ENCODE measurements at regions not wholly inside any gene's neighbourhood (a gene's known extent, or its start where the extent isn't known, plus 50 kb on each side); places are given as distances from the start of the nearest gene placed in this dataset.

- peak overlapping the region; percentile 13 for H3K4me3 Mint-ChIP-seq
- H3K9me3 Mint-ChIP-seq = no peaks in the 10 kb centered on the region
- H3K27ac Mint-ChIP-seq = no peak overlapping the region
- DNase-seq (no peak), ATAC-seq (ENCODE audit: low read depth) (peak; percentile 58)
- no peaks in the 10 kb centered on the region for H3K27me3 Mint-ChIP-seq
- intact Hi-C loops (cut with micrococcal nuclease) = loop anchor here (1.0 to 10.0 kb wide), 7 partner anchors 52 to 1682 kb away; partner anchors contain the start of gene FDX1
- POLR2A ChIA-PET = no interaction called here
- CTCF ChIA-PET = interaction anchor here (0.8 to 3.1 kb wide), 6 partner anchors 9 to 180 kb away, joined by 3 to 46 read pairs (median 4); partner anchors contain the start of gene FDX1
- H3K4me1 Mint-ChIP-seq = peaks cover 5% of the 10 kb centered on the region
- TF ChIP-seq, protein P1, sequence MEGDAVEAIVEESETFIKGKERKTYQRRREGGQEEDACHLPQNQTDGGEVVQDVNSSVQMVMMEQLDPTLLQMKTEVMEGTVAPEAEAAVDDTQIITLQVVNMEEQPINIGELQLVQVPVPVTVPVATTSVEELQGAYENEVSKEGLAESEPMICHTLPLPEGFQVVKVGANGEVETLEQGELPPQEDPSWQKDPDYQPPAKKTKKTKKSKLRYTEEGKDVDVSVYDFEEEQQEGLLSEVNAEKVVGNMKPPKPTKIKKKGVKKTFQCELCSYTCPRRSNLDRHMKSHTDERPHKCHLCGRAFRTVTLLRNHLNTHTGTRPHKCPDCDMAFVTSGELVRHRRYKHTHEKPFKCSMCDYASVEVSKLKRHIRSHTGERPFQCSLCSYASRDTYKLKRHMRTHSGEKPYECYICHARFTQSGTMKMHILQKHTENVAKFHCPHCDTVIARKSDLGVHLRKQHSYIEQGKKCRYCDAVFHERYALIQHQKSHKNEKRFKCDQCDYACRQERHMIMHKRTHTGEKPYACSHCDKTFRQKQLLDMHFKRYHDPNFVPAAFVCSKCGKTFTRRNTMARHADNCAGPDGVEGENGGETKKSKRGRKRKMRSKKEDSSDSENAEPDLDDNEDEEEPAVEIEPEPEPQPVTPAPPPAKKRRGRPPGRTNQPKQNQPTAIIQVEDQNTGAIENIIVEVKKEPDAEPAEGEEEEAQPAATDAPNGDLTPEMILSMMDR (IDR thresholded peaks at IDR 0.05) = no peak
- no peaks in the 10 kb centered on the region for H3K36me3 Mint-ChIP-seq (ENCODE audit: low read depth)
Measured at GRCh38 chr11:110376711-110377324, 52.9 kb upstream of the FDX1 start.

DNA sequence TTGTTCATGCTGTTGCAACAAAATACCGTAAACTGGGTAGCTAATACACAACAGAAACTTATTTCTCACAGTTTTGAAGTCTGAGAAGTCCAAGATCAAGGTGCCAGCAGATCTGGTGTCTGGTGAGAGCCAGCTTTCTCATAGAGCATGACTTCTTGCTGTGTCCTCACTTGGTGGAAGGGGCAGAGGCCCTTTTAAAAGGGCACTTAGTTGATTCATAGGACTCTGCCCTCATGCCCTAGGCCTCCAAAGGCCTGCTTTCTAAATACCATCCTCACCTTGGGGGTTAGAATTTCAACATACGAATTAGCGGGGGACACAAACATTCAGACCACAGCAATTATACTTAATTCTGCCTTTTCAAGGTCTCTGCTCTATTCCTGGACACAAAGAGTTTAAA lies 52.3 kb upstream of the FDX1 start:
- ChIA-PET POLR2A (no interaction called here), CTCF (interaction anchor here (0.8 to 3.1 kb wide), 6 partner anchors 9 to 180 kb away, joined by 3 to 46 read pairs (median 4); partner anchors contain the start of gene FDX1)
- no peak overlapping the region for H3K4me3 Mint-ChIP-seq
- H3K9me3 Mint-ChIP-seq = no peaks in the 10 kb centered on the region
- H3K27me3 Mint-ChIP-seq = no peaks in the 10 kb centered on the region
- no peaks in the 10 kb centered on the region for H3K36me3 Mint-ChIP-seq (ENCODE audit: low read depth)
- no peak for ATAC-seq (ENCODE audit: low read depth)
- H3K27ac Mint-ChIP-seq = no peak overlapping the region
- H3K4me1 Mint-ChIP-seq = peaks cover 5% of the 10 kb centered on the region
- intact Hi-C loops (cut with micrococcal nuclease) = loop anchor here (5.0 to 10.0 kb wide), 2 partner anchors 525 to 1683 kb away; no protein-coding TSS in a partner anchor
- TF ChIP-seq, protein P1 (IDR thresholded peaks at IDR 0.05) = no peak
- no peak for DNase-seq

GRCh38 chr11:110379261-110379660 lies 50.5 kb upstream of the FDX1 start:
- CTCF ChIA-PET = interaction anchor here (3.1 kb wide), 1 partner anchor 178 kb away, joined by 46 read pairs; no protein-coding TSS in a partner anchor
- POLR2A ChIA-PET = no interaction called here
- H3K27ac Mint-ChIP-seq = no peak overlapping the region
- intact Hi-C loops (cut with micrococcal nuclease) = loop anchor here (5.0 to 10.0 kb wide), 2 partner anchors 527 to 1684 kb away; no protein-coding TSS in a partner anchor
- DNase-seq (no peak), ATAC-seq (ENCODE audit: low read depth) (no peak)
- H3K4me1 Mint-ChIP-seq = peaks cover 5% of the 10 kb centered on the region
- H3K4me3 Mint-ChIP-seq = no peak overlapping the region
- H3K9me3 Mint-ChIP-seq = no peaks in the 10 kb centered on the region
- no peaks in the 10 kb centered on the region for H3K36me3 Mint-ChIP-seq (ENCODE audit: low read depth)
- TF ChIP-seq, protein P1 (IDR thresholded peaks at IDR 0.05) = no peak
- H3K27me3 Mint-ChIP-seq = no peaks in the 10 kb centered on the region

DNA sequence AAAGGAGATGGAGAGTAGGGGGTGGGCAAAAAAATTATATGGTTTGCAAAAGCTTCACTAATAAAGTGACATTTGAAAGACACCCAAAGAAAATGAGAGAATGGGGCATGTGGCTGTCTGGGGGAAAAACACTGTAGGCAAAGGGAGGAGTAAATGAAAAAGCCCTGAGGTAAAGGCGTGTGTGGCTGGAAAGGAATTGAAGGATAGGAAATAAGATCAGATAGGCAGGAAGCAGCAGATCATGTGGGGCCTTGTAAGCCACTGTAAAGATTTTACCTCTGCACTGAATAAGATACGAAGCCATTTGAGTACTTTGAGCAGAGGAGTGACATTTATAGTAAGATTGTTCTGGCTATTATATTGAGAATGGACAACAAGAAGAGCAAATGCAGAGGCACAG lies 49.8 kb upstream of the FDX1 start:
- no peak overlapping the region for H3K4me3 Mint-ChIP-seq
- intact Hi-C loops (cut with micrococcal nuclease) = loop anchor here (5.0 to 10.0 kb wide), 2 partner anchors 528 to 1685 kb away; no protein-coding TSS in a partner anchor
- H3K9me3 Mint-ChIP-seq = no peaks in the 10 kb centered on the region
- ChIA-PET CTCF (no interaction called here), POLR2A (no interaction called here)
- TF ChIP-seq, protein P1 (IDR thresholded peaks at IDR 0.05) = no peak
- no peak for DNase-seq
- peaks cover 5% of the 10 kb centered on the region for H3K4me1 Mint-ChIP-seq
- no peak overlapping the region for H3K27ac Mint-ChIP-seq
- H3K36me3 Mint-ChIP-seq (ENCODE audit: low read depth) = no peaks in the 10 kb centered on the region
- ATAC-seq (ENCODE audit: low read depth) = no peak
- H3K27me3 Mint-ChIP-seq = no peaks in the 10 kb centered on the region

Measured in activated B cell treated with CpG ODN at 0.5 μM for 24 hours (primary cell).